ENCODE measurements at regions not wholly inside any gene's neighbourhood (a gene's known extent, or its start where the extent isn't known, plus 50 kb on each side); places are given as distances from the start of the nearest gene placed in this dataset.

- no peak for TF ChIP-seq EZH2 (IDR thresholded peaks at IDR 0.05; ENCODE audit: low read length, missing control alignments)
- TF ChIP-seq CTCF (conservative IDR thresholded peaks at IDR 0.05 in 1 of 2, IDR thresholded peaks at IDR 0.05 in 1 of 2; ENCODE audit: low read depth in 1 of 2, low read length in 2 of 2): no peak
Measured at GRCh38 chr18:11383381-11383780, 226.0 kb upstream of the SLC35G4 start.
